Suprapubic skin (tissue), 4 donors: ENCODE measurements at regions not wholly inside any gene's neighbourhood (a gene's known extent, or its start where the extent isn't known, plus 50 kb on each side); places are given as distances from the start of the nearest gene placed in this dataset.

Experiments
- CTCF ChIP-seq, 2 donors: fragments of 200-600 bp in 1 of 2; fragments of 450-650 bp in 1 of 2; sonication (generic) in 1 of 2; IDR thresholded peaks; one replicate each; pipeline ENCODE4 v1.5.1; 2016 to 2019; ENCODE audit warnings: antibody characterized with exemption in 2 of 2, mild to moderate bottlenecking in 1 of 2, moderate library complexity in 1 of 2
- EP300 ChIP-seq: sonication (generic); formaldehyde crosslinking; IDR thresholded peaks from one replicate; pipeline ENCODE4 v1.6.1; 2017; ENCODE audit warnings: antibody characterized with exemption
- POLR2A ChIP-seq, 2 donors: fragments of 450-650 bp; IDR thresholded peaks; one replicate each; pipeline ENCODE4 v1.6.1; 2017; ENCODE audit warnings: antibody characterized with exemption in 2 of 2, mild to moderate bottlenecking in 2 of 2, moderate library complexity in 2 of 2
- POLR2AphosphoS5 ChIP-seq, 3 donors: sonication (generic); formaldehyde crosslinking; IDR thresholded peaks; one replicate each; pipeline ENCODE4 v1.6.1; 2017; ENCODE audit warnings: antibody characterized with exemption in 3 of 3

GRCh38 chr3:71854706-71855105 lies 69.8 kb upstream of the PROK2 start:
- TF ChIP-seq EP300 (no peak), CTCF (IDR thresholded peaks at IDR 0.05) (no peak), POLR2A (IDR thresholded peaks at IDR 0.05) (no peak), POLR2AphosphoS5 (IDR thresholded peaks at IDR 0.05) (no peak)
